Spleen (tissue), 7 donors: ENCODE measurements at regions not wholly inside any gene's neighbourhood (a gene's known extent, or its start where the extent isn't known, plus 50 kb on each side); places are given as distances from the start of the nearest gene placed in this dataset.

Experiments used
- POLR2A ChIP-seq, 3 donors: fragments of 450-650 bp; IDR thresholded peaks; one replicate each; pipeline ENCODE4 v1.5.1; 2017; ENCODE audit warnings: antibody characterized with exemption in 3 of 3, mild to moderate bottlenecking in 1 of 3
- POLR2AphosphoS5 ChIP-seq, 3 donors: sonication (generic); formaldehyde crosslinking; IDR thresholded peaks; one replicate each; pipeline ENCODE4 v1.5.1; 2017; ENCODE audit warnings: antibody characterized with exemption in 3 of 3
- TF ChIP-seq, protein P1 (sequence below), 11 experiments: fragments of 200-600 bp in 7 of 11; fragments of 450-650 bp in 4 of 11; sonication (generic) in 4 of 11; IDR thresholded peaks in 8 of 11; conservative IDR thresholded peaks in 3 of 11; 1 replicate in 7 of 11; 2 replicates in 4 of 11; pipeline versions ENCODE4 v1.4.0 to v1.8.0; 2016 to 2021; ENCODE audit warnings: antibody characterized with exemption in 11 of 11, inconsistent platforms in 4 of 11, mild to moderate bottlenecking in 1 of 11
- donor health status: DM: no; HTN: no; CAD: no; lungs with moderate emphysema.
- donor health status: DM: no; HTN: no; CAD: no.
- donor health status: DM: no; HTN: no; CAD: no.

DNA sequence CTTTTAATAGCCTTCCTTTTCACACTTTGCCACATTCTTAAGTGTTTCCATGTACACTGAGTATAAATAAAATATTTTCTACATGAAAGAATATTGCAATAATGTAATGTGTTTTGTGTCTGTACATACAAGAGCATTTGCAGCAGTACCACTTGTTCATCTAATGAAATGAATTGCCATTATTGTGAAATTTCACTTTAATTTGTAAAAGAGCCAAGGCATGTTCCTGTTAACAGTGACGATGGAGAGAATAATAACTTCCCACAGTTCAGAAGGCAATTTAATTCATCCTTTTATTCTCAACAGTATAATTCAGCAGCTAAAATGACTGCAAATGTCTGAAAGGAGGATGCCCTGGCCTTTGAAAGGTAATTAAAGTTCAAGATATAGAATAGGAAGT lies 853.9 kb downstream of the LRRTM4 start:
- TF ChIP-seq POLR2AphosphoS5 (IDR thresholded peaks at IDR 0.05) (no peak), POLR2A (IDR thresholded peaks at IDR 0.05) (no peak)
- TF ChIP-seq, protein P1, sequence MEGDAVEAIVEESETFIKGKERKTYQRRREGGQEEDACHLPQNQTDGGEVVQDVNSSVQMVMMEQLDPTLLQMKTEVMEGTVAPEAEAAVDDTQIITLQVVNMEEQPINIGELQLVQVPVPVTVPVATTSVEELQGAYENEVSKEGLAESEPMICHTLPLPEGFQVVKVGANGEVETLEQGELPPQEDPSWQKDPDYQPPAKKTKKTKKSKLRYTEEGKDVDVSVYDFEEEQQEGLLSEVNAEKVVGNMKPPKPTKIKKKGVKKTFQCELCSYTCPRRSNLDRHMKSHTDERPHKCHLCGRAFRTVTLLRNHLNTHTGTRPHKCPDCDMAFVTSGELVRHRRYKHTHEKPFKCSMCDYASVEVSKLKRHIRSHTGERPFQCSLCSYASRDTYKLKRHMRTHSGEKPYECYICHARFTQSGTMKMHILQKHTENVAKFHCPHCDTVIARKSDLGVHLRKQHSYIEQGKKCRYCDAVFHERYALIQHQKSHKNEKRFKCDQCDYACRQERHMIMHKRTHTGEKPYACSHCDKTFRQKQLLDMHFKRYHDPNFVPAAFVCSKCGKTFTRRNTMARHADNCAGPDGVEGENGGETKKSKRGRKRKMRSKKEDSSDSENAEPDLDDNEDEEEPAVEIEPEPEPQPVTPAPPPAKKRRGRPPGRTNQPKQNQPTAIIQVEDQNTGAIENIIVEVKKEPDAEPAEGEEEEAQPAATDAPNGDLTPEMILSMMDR (IDR thresholded peaks at IDR 0.05 in 8 of 11, conservative IDR thresholded peaks at IDR 0.05 in 3 of 11): no peak
